Spleen (tissue), 11 donors: ENCODE measurements at regions not wholly inside any gene's neighbourhood (a gene's known extent, or its start where the extent isn't known, plus 50 kb on each side); places are given as distances from the start of the nearest gene placed in this dataset.

Experiments
- DNase-seq: peaks from one replicate; pipeline ENCODE4 v3.0.0-alpha.2; 2020
- H3K27ac ChIP-seq, 8 donors: fragments of 200-600 bp; sonication (generic) in 7 of 8; 1 replicate in 4 of 8; 2 replicates in 4 of 8; pipeline versions ENCODE4 v1.5.0 to v1.8.0; 2016 to 2021; ENCODE audit warnings: inconsistent platforms in 4 of 8, mild to moderate bottlenecking in 4 of 8, moderate library complexity in 1 of 8
- H3K27me3 ChIP-seq, 7 donors: fragments of 200-600 bp; sonication (generic) in 6 of 7; replicated peaks in 1 of 7; 1 replicate in 4 of 7; 2 replicates in 3 of 7; pipeline versions ENCODE4 v1.5.0 to v1.8.0; 2016 to 2021; ENCODE audit warnings: inconsistent platforms in 3 of 7, mild to moderate bottlenecking in 1 of 7
- H3K36me3 ChIP-seq, 6 donors: fragments of 200-600 bp; sonication (generic) in 5 of 6; 1 replicate in 4 of 6; 2 replicates in 2 of 6; pipeline versions ENCODE4 v1.5.0 to v1.8.0; 2016 to 2021; ENCODE audit warnings: inconsistent platforms in 2 of 6
- H3K4me1 ChIP-seq, 6 donors: fragments of 200-600 bp; sonication (generic) in 5 of 6; 1 replicate in 3 of 6; 2 replicates in 3 of 6; pipeline versions ENCODE4 v1.5.0 to v1.8.0; 2016 to 2021; ENCODE audit warnings: inconsistent platforms in 3 of 6
- H3K4me3 ChIP-seq, 8 donors: fragments of 200-600 bp; sonication (generic) in 7 of 8; 1 replicate in 4 of 8; 2 replicates in 4 of 8; pipeline versions ENCODE4 v1.5.0 to v1.8.0; 2016 to 2021; ENCODE audit warnings: inconsistent platforms in 4 of 8, mild to moderate bottlenecking in 4 of 8, moderate library complexity in 2 of 8
- H3K9me3 ChIP-seq, 8 donors: fragments of 200-600 bp; sonication (generic) in 7 of 8; 1 replicate in 4 of 8; 2 replicates in 4 of 8; pipeline versions ENCODE4 v1.5.0 to v1.8.0; 2016 to 2021; ENCODE audit warnings: inconsistent platforms in 4 of 8
- POLR2A ChIP-seq, 3 donors: fragments of 450-650 bp; IDR thresholded peaks; one replicate each; pipeline ENCODE4 v1.5.1; 2017; ENCODE audit warnings: antibody characterized with exemption in 3 of 3, mild to moderate bottlenecking in 1 of 3
- POLR2AphosphoS5 ChIP-seq, 3 donors: sonication (generic); formaldehyde crosslinking; IDR thresholded peaks; one replicate each; pipeline ENCODE4 v1.5.1; 2017; ENCODE audit warnings: antibody characterized with exemption in 3 of 3
- WGBS, 5 donors: extraction: QIAGEN DNeasy Blood & Tissue Kit in 3 of 5; methylation state at CpG; one replicate each; pipeline versions ENCODE4 v1.1.5 to v1.1.7; 2013 to 2018; 5-methylcytosine and 5-hydroxymethylcytosine counted together
- intact Hi-C: fragments of 100-400 bp; cut with DNase I; formaldehyde crosslinking; loops from one replicate; pipeline ENCODE4 v1.15.0; 2023; ENCODE audit warnings: low total_unique reads
- TF ChIP-seq, protein P1 (sequence below), 11 experiments: fragments of 200-600 bp in 7 of 11; fragments of 450-650 bp in 4 of 11; sonication (generic) in 4 of 11; IDR thresholded peaks in 8 of 11; conservative IDR thresholded peaks in 3 of 11; 1 replicate in 7 of 11; 2 replicates in 4 of 11; pipeline versions ENCODE4 v1.4.0 to v1.8.0; 2016 to 2021; ENCODE audit warnings: antibody characterized with exemption in 11 of 11, inconsistent platforms in 4 of 11, mild to moderate bottlenecking in 1 of 11
- donor health status: healthy with polysubstance abuse.
- donor health status: DM: no; HTN: no; CAD: no; lungs with moderate emphysema.
- donor health status: DM: no; HTN: no; CAD: no.
- donor health status: Bipolar disorder and iron deficiency.
- donor health status: healthy.
- donor health status: DM: no; HTN: no; CAD: no.
- donor health status: DM: yes; HTN: yes; CAD: no.

- H3K27ac ChIP-seq: no peak overlapping the region
- H3K27me3 ChIP-seq: no peaks in the 10 kb centered on the region
- TF ChIP-seq POLR2A (IDR thresholded peaks at IDR 0.05) (no peak), POLR2AphosphoS5 (IDR thresholded peaks at IDR 0.05) (no peak)
- TF ChIP-seq, protein P1, sequence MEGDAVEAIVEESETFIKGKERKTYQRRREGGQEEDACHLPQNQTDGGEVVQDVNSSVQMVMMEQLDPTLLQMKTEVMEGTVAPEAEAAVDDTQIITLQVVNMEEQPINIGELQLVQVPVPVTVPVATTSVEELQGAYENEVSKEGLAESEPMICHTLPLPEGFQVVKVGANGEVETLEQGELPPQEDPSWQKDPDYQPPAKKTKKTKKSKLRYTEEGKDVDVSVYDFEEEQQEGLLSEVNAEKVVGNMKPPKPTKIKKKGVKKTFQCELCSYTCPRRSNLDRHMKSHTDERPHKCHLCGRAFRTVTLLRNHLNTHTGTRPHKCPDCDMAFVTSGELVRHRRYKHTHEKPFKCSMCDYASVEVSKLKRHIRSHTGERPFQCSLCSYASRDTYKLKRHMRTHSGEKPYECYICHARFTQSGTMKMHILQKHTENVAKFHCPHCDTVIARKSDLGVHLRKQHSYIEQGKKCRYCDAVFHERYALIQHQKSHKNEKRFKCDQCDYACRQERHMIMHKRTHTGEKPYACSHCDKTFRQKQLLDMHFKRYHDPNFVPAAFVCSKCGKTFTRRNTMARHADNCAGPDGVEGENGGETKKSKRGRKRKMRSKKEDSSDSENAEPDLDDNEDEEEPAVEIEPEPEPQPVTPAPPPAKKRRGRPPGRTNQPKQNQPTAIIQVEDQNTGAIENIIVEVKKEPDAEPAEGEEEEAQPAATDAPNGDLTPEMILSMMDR (IDR thresholded peaks at IDR 0.05 in 8 of 11, conservative IDR thresholded peaks at IDR 0.05 in 3 of 11): no peak
- WGBS, 5 donors: 73 to 87% (median 80%) methylated on average over 4 of the region's 4 CpGs
- H3K4me1 ChIP-seq: no peaks in the 10 kb centered on the region
- H3K4me3 ChIP-seq: no peak overlapping the region
- peaks cover 0 to 21% (median 14%) of the 10 kb centered on the region in 8 donors for H3K9me3 ChIP-seq
- no peak for DNase-seq
- intact Hi-C loops: no loop called here
- H3K36me3 ChIP-seq: no peaks in the 10 kb centered on the region
These were observed 1033.8 kb downstream of the DIPK2A start for GRCh38 chr3:145005427-145005826.

DNA sequence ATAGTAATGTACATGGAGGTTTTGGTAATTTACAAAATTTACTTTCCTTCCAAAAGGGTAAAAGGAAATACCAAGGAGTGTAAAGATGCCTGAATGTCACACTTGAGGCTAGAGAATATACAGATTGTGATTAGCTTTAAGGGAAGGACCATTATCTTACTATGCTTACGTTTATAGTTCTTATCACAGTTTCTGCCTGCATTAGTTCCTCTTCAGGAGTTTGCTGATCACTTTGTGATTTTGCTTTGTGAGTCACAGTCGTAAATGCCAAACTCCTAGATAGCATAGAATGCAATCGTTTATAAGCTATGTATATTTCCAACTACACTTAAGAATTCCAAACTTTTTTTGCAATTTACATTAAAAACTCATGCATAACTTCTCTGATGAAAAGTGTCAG is 1034.6 kb downstream of the DIPK2A start:
- Histone ChIP-seq H3K27ac (no peak overlapping the region), H3K9me3 (peaks cover 0 to 14% (median 9%) of the 10 kb centered on the region in 8 donors), H3K4me3 (no peak overlapping the region), H3K27me3 (no peaks in the 10 kb centered on the region), H3K4me1 (no peaks in the 10 kb centered on the region), H3K36me3 (no peaks in the 10 kb centered on the region)
- TF ChIP-seq, protein P1 (IDR thresholded peaks at IDR 0.05 in 8 of 11, conservative IDR thresholded peaks at IDR 0.05 in 3 of 11): no peak
- no peak for TF ChIP-seq POLR2AphosphoS5 (IDR thresholded peaks at IDR 0.05)
- no peak for TF ChIP-seq POLR2A (IDR thresholded peaks at IDR 0.05)
- intact Hi-C loops: no loop called here
- DNase-seq: no peak
- WGBS, 5 donors: 68 to 89% (median 71%) methylated on average over 3 of the region's 3 CpGs

- Histone ChIP-seq H3K4me1 (no peaks in the 10 kb centered on the region), H3K27ac (no peak overlapping the region), H3K27me3 (no peaks in the 10 kb centered on the region), H3K4me3 (no peak overlapping the region), H3K36me3 (no peaks in the 10 kb centered on the region), H3K9me3 (no peaks in the 10 kb centered on the region)
- intact Hi-C loops: no loop called here
- TF ChIP-seq POLR2AphosphoS5 (IDR thresholded peaks at IDR 0.05): no peak
- TF ChIP-seq POLR2A (IDR thresholded peaks at IDR 0.05): no peak
- no peak for DNase-seq
- 83 to 94% (median 90%) methylated on average over 1 of the region's 1 CpG for WGBS, 5 donors
These were observed 1042.3 kb downstream of the DIPK2A start for GRCh38 chr3:145013931-145014330.

DNA sequence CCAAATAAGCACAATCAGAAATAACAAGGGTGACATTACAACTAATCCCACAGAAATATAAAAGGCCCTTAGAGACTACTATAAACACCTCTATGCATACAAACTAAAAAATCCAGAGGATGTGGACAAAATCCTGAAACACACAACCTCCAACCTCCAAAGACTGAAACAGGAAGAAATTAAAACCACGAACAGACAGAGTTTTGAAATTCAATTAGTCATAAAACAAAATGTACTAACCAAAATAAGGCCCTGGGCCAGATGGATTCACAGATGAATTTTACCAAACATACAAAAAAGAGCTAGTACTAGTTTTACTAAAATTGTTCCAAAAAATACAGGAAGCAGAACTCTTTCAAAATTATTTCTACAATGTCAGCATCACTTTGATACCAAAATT is 1043.6 kb downstream of the DIPK2A start:
- Histone ChIP-seq H3K27me3 (no peaks in the 10 kb centered on the region), H3K4me3 (no peak overlapping the region), H3K4me1 (no peaks in the 10 kb centered on the region), H3K36me3 (no peaks in the 10 kb centered on the region), H3K9me3 (no peaks in the 10 kb centered on the region), H3K27ac (no peak overlapping the region)
- 8 to 22% (median 12%) methylated on average over 1 of the region's 1 CpG for WGBS, 5 donors
- no peak for TF ChIP-seq POLR2AphosphoS5 (IDR thresholded peaks at IDR 0.05)
- no peak for DNase-seq
- intact Hi-C loops: no loop called here

DNA sequence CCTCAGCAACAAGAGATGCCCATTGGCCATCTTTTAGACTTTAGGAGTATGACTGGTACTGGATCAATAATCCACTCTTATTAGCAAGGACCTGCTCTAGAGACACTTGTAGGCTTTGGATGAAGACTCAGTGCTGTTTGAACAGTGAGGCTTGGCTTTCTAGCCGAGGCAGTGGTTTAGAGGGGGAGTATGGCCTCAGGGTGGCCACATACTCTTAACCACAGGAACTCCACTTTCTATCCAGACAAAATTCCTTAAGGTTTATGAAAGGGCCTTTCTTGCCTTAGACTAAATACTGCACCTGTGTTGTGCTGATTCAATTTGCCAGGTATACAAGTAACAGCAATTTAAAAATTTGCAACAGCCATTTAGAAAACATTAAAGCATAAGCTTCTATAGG is 1046.3 kb downstream of the DIPK2A start:
- Histone ChIP-seq H3K4me3 (no peak overlapping the region), H3K9me3 (no peaks in the 10 kb centered on the region), H3K27ac (no peak overlapping the region), H3K4me1 (no peaks in the 10 kb centered on the region), H3K36me3 (no peaks in the 10 kb centered on the region), H3K27me3 (no peaks in the 10 kb centered on the region)
- intact Hi-C loops: no loop called here
- TF ChIP-seq POLR2A (IDR thresholded peaks at IDR 0.05) (no peak), POLR2AphosphoS5 (IDR thresholded peaks at IDR 0.05) (no peak)
- TF ChIP-seq, protein P1 (IDR thresholded peaks at IDR 0.05 in 8 of 11, conservative IDR thresholded peaks at IDR 0.05 in 3 of 11): no peak
- no peak for DNase-seq
- 43 to 77% (median 71%) methylated on average over 1 of the region's 1 CpG for WGBS, 5 donors
